GM18870 (cell line): ENCODE measurements at regions not wholly inside any gene's neighbourhood (a gene's known extent, or its start where the extent isn't known, plus 50 kb on each side); places are given as distances from the start of the nearest gene placed in this dataset.

Experiments used
- ATAC-seq: cut with Tn5 transposase; IDR thresholded peaks from one replicate; pipeline ENCODE4 v1.9.1; 2021; ENCODE audit warnings: moderate library complexity; ENCODE audit not compliant: unreplicated experiment

DNA sequence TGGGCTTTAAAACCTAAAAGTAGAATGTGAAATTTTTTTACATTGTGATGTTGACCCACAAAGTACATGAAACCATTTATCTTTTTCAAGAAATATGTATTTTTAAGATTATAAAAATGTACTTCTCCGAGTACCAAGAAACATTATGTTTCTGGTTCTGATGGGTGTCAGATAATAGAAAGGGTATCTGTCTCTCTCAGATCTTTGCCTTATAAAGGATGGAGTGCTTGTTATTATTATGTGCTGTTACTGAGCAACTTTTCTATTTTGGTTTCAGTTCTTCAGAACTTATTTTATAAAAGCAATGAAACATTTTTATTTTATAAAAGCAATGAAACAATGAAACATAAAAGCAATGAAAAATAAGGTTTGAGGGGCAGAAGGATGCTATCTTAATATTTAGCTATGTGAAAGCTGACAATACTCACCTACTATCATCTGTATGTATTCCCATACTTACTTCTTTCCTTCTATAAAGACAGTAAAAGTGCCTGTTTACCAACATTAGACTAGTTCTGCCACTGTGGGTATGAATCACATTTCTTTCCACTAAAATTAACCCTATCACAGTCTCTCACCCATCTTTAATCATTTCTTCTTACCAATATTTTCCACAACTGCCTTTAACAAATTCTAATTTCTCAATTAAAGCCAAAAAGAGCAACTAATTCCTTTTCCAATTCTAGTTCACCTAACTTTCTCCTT lies 540.7 kb upstream of the KCNMB2 start:
- ATAC-seq: no peak

GRCh38 chr3:178001670-178002101 lies 534.5 kb upstream of the KCNMB2 start:
- peak; percentile 97 for ATAC-seq

DNA sequence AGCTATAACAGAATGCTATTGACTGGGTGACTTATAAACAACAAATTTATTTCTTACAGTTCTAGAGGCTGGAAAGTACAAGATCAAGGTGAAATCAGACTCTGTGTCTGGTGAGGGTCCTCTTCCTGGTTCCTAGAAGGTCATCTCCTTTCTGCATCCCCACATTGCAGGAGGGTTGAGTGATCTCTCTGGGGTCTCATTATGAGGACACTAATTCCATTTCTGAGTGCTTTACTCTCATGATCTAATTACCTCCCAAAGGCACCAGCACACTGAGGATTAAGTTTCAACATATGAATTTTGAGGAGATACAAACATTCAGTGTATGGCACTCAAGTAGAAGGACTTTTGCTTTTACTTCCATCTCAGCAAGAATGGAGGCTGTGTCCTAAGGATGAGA lies 534.1 kb upstream of the KCNMB2 start:
- ATAC-seq: no peak

DNA sequence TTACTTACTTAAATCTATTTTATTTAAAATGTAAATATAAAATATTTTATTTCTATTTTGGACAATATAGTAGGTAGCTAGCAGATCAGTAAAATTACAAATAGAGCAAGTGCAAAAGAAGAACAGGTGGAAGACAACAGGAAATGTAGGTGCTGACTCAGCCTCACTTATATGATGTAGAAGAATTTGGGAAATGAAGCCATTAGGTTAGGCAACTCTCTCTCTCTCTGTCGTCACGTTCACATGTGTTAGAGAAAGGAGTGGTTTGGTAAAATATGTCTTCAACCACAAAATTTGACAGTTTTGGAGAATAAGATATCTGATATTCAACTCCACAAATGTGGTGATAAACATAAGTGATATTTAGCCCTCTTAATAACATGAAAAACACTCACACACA lies 532.5 kb upstream of the KCNMB2 start:
- ATAC-seq: no peak

DNA sequence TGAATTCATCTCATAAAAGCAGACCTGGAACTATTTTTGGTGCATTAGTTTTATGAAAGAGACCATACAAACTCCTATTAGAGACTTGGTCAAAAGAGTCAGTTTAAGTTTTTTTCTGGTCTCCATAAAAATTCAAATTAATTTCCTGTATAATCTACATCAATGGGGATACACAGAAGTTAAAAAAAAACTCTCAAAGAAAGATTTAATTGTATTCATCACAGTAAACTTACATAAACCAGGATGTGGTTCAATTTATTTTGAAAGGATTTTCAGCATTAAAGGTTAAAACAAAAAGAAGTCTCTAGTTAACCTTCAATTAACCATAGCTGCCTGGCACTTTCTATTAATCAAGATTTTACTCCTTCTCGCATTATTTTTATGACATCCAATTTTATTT lies 530.3 kb upstream of the KCNMB2 start:
- no peak for ATAC-seq

- no peak for ATAC-seq
Measured at GRCh38 chr3:178010306-178010705, 525.9 kb upstream of the KCNMB2 start.

DNA sequence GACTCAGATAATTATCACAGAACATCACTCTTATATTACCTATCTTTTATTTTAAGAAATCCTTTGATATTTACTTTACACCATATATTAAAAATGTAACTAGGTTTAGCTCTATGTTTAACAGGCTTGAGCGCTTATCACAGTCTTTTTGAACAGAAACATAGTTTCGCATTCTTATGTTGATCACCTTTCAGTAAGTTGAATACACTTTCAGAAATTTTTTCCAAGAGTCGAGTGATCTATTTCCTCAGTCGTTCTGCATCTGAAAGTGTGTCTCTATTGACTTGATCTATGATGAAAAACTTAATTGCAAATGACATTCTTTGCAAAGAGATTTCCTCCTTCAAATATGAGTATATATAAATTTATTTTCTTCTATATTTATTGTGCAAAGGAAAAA lies 516.6 kb upstream of the KCNMB2 start:
- ATAC-seq: no peak

DNA sequence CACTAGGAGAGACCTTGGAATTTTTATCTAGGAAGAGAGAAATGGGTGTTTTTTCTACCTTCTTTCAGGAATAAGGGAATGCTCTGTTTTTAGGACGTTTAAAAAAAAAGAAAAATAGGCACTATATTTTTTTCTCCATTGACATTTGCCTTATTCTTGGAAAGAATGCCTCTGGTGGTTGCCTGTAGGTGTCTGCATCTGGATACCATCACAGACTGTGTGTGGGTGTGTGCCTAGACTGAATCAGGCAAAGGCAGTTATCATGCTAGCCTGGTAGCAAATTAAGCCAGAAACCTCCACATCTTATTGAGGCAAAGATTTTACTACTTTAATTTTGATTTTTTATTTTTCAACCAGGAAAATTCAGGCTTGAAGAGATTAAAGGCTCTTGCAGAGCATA lies 513.6 kb upstream of the KCNMB2 start:
- ATAC-seq: no peak

DNA sequence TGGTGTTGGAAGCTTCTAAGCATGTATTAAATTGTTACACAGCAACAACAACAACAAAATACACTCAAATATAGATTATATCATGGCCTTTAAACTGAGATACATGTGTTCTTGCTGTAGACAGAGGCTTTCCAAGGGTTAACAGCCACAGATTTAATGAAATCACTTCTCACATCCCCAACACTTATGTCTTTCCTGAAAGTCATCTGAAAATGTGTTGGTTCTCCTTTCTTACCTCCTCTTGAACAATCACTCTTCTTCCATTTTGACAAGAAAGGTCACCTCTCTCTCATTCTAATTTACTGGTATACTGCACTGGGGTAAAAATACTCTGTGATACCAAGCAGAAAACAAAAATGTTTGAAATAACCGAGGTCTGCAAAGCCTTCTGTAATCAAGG lies 507.3 kb upstream of the KCNMB2 start:
- ATAC-seq: no peak

DNA sequence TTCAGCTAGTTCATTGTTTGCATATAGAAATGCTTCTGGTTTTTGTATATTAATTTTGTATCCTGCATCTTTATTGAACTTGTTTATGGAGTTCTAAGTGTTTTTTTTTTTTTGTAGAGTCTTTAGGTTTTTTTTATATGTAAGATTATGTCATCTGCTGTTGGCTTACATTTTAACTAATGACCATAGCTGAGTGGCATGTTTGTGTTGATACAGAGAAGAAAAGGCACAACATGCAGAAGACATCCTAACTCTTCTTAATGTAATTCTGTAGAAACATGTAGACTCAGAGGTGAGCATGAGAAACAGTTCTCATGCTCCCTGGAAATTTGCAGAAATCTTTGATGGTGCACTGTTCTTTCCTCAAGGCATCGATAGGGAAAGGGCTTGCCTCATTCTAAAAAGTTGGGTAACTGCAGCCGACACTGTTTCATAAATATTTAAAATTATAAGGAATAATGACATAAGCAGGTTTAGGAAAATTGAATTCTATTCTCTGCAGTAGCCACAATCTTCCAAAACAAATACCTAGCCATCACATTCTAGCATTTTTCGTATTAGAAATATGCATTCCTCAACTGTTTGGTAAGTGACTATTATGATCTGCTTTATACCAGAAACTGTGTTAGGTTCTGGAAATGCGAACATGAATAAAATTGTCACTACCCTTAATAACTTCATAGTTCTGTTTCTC lies 499.6 kb upstream of the KCNMB2 start:
- ATAC-seq: no peak

- no peak for ATAC-seq
Measured at GRCh38 chr3:178041931-178042330, 494.3 kb upstream of the KCNMB2 start.

DNA sequence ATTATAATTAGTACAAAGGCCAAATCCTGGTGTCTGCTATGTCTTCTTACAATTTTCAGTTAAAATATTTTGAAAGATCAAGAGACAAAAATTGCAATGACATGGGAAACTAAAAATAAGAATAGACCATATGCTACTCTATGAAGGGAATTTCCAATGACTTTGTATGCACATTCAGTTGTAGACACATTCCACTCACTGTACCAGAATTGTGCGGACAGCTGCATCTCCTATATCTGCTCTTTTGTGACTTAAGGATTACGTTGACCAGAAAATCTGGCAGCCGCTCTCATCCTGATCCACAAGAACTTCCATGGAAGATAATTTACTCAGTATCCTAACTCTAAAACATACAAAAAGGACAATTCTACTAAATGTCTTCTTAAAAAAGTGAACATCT lies 493.9 kb upstream of the KCNMB2 start:
- no peak for ATAC-seq

DNA sequence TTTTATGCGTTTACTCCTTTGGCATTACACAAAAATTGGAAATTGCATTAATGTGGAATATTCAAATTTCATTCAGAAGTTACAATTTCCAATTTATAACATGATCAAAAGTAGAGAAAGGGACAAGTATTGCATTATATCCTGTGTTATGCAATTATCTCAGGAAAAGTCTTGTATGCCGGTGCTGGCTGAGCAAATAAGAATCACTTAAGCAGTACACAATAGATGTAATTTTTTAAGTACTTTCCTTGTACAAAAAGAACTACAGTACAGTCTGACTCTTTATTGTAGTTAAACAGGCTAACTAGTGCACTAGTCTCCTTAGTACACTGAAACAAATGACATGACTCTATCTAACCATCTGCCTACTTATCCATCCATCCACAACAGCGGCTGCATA lies 493.2 kb upstream of the KCNMB2 start:
- ATAC-seq: no peak

GRCh38 chr3:178044320-178044719 lies 491.9 kb upstream of the KCNMB2 start:
- ATAC-seq: no peak

- no peak for ATAC-seq
Measured at GRCh38 chr3:178047496-178047895, 488.7 kb upstream of the KCNMB2 start.

GRCh38 chr3:178048768-178049167 lies 487.5 kb upstream of the KCNMB2 start:
- no peak for ATAC-seq

- ATAC-seq: no peak
Measured at GRCh38 chr3:178054471-178054870, 481.8 kb upstream of the KCNMB2 start.

GRCh38 chr3:178055939-178056338 lies 480.3 kb upstream of the KCNMB2 start:
- no peak for ATAC-seq

GRCh38 chr3:178056868-178057267 lies 479.4 kb upstream of the KCNMB2 start:
- no peak for ATAC-seq

DNA sequence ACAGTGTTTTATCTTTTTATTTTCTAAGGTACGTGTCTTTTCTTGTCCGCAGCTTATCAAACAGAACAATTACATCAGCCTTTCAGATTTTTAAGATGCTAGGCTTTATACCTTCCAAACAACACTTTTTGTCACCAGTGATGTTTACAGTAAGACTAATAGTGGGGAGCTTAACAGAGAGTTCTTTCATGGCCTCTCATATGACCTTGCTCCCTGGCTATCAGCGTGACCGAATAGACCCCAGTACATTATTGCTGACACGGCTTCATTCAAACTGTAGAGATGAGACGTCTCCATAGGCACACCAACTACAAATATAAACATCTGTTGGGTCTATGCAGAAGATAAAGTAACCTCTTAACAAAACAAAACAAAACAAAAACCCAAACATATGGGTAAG lies 477.6 kb upstream of the KCNMB2 start:
- ATAC-seq: no peak

- no peak for ATAC-seq
Measured at GRCh38 chr3:178059119-178059518, 477.1 kb upstream of the KCNMB2 start.

DNA sequence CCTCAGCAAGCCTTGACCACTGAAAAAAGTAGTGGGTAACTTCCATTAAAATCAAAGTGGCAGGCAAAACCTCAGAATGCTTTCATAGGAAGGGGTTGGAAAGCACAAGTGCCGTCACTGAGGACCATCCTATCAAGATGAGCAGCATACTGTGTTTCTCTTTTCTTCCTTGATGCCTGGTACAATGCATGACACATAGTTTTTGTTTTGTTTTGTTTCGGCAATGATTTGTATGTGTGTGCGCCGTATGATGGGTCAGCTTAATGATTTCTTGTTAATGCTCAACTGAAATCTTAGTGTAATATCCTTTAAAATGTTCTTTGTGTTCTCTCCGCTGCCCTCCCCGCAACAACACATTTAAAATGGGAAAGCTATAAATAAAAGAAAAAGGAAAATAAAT lies 476.4 kb upstream of the KCNMB2 start:
- ATAC-seq: no peak

DNA sequence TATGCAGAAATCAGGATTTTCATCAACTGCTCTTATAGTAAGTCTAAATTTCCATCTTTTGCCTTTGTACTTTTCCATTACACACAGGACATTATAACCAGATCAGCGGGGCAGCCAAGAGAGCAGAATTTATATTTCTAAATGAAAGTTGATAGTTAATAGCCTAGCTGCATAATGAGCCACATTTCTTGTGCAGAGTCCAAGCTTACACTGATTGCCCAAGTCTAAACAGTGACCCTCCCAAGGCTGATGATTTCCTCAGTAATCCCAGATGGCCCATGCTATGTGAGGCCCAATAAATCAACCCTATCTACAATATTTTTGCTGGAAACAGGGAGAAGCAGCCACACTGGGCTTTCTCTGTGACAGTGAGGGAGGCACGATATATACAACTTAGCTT lies 475.8 kb upstream of the KCNMB2 start:
- ATAC-seq: no peak
